ENCODE measurements at regions not wholly inside any gene's neighbourhood (a gene's known extent, or its start where the extent isn't known, plus 50 kb on each side); places are given as distances from the start of the nearest gene placed in this dataset.

GRCh38 chr5:62168506-62169281, 137.3 kb upstream of the KIF2A start:
- no peak overlapping the region for H3K4me3 ChIP-seq (ENCODE audit: low read depth, low read length)
- no peak for TF ChIP-seq CTCF (IDR thresholded peaks at IDR 0.05; ENCODE audit: low read depth, low read length)

- H3K4me3 ChIP-seq (ENCODE audit: low read depth, low read length): no peak overlapping the region
- TF ChIP-seq CTCF (IDR thresholded peaks at IDR 0.05; ENCODE audit: low read depth, low read length): no peak
Measured at GRCh38 chr5:62178258-62178657, 127.7 kb upstream of the KIF2A start.

GRCh38 chr5:62182802-62183201, 123.2 kb upstream of the KIF2A start:
- no peak for TF ChIP-seq CTCF (IDR thresholded peaks at IDR 0.05; ENCODE audit: low read depth, low read length)
- no peak overlapping the region for H3K4me3 ChIP-seq (ENCODE audit: low read depth, low read length)

GRCh38 chr5:62183727-62184126, 122.3 kb upstream of the KIF2A start:
- TF ChIP-seq CTCF (IDR thresholded peaks at IDR 0.05; ENCODE audit: low read depth, low read length): no peak
- no peak overlapping the region for H3K4me3 ChIP-seq (ENCODE audit: low read depth, low read length)

GRCh38 chr5:62184444-62184843, 121.6 kb upstream of the KIF2A start:
- no peak overlapping the region for H3K4me3 ChIP-seq (ENCODE audit: low read depth, low read length)
- no peak for TF ChIP-seq CTCF (IDR thresholded peaks at IDR 0.05; ENCODE audit: low read depth, low read length)

GRCh38 chr5:62190173-62190572, 115.8 kb upstream of the KIF2A start:
- no peak overlapping the region for H3K4me3 ChIP-seq (ENCODE audit: low read depth, low read length)
- TF ChIP-seq CTCF (IDR thresholded peaks at IDR 0.05; ENCODE audit: low read depth, low read length): no peak

GRCh38 chr5:62190931-62191330, 115.1 kb upstream of the KIF2A start:
- no peak for TF ChIP-seq CTCF (IDR thresholded peaks at IDR 0.05; ENCODE audit: low read depth, low read length)

More at GRCh38 chr5:62190931-62191330, 115.1 kb upstream of the KIF2A start:
- no peak overlapping the region for H3K4me3 ChIP-seq (ENCODE audit: low read depth, low read length)

Data from WI38 (cell line).